Left lung (tissue), 4 donors: ENCODE measurements at regions not wholly inside any gene's neighbourhood (a gene's known extent, or its start where the extent isn't known, plus 50 kb on each side); places are given as distances from the start of the nearest gene placed in this dataset.

ENCODE experiments used
- ATAC-seq: fragments of 200-7000 bp; cut with Tn5 transposase; one replicate; pipeline ENCODE4 v1.9.1; 2020; ENCODE audit warnings: moderate library complexity
- DNase-seq, 4 donors: peaks; one replicate each; pipeline ENCODE4 v3.0.0-alpha.2; 2013 to 2020
- H3K27ac ChIP-seq, 2 donors: fragments of 200-600 bp; sonication (generic) in 1 of 2; one replicate each; pipeline versions ENCODE4 v1.5.0 to v1.8.0; 2020 to 2021
- H3K27me3 ChIP-seq, 2 donors: fragments of 200-600 bp; sonication (generic) in 1 of 2; one replicate each; pipeline versions ENCODE4 v1.5.0 to v1.8.0; 2020 to 2021
- H3K36me3 ChIP-seq, 2 donors: fragments of 200-600 bp; sonication (generic) in 1 of 2; one replicate each; pipeline versions ENCODE4 v1.5.0 to v1.8.0; 2020 to 2021
- H3K4me1 ChIP-seq, 2 donors: fragments of 200-600 bp; one replicate each; pipeline ENCODE4 v1.8.0; 2021
- H3K4me3 ChIP-seq, 2 donors: fragments of 200-600 bp; sonication (generic) in 1 of 2; one replicate each; pipeline versions ENCODE4 v1.5.0 to v1.8.0; 2020 to 2021; ENCODE audit warnings: mild to moderate bottlenecking in 1 of 2
- H3K9me3 ChIP-seq, 2 donors: fragments of 200-600 bp; sonication (generic) in 1 of 2; one replicate each; pipeline versions ENCODE4 v1.5.0 to v1.8.0; 2020 to 2021
- intact Hi-C, 2 donors: fragments of 100-400 bp; cut with DNase I; formaldehyde crosslinking; loops; one replicate each; pipeline versions ENCODE4 v1.11.2 to v1.14.2; 2022
- TF ChIP-seq, protein P1 (sequence below), 2 donors: fragments of 200-600 bp; sonication (generic) in 1 of 2; IDR thresholded peaks; one replicate each; pipeline versions ENCODE4 v1.5.0 to v1.8.0; 2021; ENCODE audit warnings: antibody characterized with exemption in 2 of 2
- donor health status: DM: no; HTN: yes; CAD: no.
- donor health status: DM: no; HTN: no; CAD: no.

DNA sequence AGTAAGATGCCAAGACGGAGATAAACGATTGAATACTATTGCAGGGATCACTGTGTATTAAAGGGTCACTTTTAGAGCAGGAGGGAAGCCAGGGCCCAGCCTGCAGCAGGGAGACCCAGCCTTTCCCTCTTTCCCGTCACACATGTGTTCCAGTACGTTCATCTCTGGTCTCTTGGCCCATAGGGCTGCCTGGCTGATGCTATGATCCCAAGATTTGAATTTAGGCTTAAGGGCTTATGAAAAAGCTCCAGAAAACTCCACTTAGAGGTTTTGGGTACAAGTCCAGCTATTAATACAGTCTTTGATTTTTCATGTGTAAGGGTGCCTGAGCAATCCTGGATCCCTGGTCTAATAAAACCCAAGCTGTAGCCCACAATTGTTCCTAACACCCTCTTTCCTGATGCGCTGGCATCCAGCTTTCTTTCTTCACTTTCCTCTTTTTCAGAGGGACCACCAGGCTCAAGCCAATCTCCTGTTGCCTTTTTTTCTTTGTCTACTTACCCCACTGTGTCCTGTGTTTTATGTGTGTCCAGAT lies 359.6 kb upstream of the USP24 start:
- TF ChIP-seq, protein P1, sequence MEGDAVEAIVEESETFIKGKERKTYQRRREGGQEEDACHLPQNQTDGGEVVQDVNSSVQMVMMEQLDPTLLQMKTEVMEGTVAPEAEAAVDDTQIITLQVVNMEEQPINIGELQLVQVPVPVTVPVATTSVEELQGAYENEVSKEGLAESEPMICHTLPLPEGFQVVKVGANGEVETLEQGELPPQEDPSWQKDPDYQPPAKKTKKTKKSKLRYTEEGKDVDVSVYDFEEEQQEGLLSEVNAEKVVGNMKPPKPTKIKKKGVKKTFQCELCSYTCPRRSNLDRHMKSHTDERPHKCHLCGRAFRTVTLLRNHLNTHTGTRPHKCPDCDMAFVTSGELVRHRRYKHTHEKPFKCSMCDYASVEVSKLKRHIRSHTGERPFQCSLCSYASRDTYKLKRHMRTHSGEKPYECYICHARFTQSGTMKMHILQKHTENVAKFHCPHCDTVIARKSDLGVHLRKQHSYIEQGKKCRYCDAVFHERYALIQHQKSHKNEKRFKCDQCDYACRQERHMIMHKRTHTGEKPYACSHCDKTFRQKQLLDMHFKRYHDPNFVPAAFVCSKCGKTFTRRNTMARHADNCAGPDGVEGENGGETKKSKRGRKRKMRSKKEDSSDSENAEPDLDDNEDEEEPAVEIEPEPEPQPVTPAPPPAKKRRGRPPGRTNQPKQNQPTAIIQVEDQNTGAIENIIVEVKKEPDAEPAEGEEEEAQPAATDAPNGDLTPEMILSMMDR (IDR thresholded peaks at IDR 0.05) = no peak
- DNase-seq = no peak

DNA sequence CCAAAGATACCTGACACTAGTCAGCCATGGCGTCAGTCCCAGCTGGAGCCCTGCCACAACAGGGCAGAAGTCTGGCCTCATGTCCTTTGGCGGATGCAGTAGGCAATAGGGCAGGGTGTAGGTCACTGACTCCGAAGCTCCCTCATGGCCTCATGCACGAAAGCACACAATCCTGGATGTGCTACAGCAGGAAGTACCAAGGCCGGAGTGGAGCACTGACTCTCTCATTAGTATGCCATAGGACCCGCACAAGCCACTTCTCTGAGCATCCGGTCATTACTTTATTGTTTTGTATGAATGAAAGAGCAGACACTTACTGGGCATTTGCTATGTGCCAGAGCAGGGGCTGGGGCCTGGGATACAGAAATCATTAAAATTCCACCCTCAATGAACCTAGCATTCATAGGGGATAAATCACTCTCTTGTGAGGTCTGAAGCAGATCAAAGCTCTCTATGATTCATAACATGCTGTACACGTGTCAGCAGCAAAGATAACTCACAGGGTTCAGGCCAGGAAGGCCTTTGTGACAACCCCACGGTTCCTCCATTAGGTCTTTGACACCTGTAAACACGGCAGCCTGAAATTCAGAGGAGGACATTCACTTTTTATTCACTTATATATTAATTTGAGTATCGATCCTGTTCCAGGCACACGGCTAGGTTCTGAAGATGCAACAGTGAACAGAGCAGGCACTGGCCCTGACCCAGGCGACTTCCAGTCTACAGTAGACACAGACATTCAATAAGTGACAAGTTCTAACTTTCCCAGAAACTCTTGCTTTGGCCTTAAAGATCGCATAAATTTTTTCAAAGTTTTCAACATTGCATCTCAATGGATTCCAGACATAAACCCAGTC lies 357.9 kb upstream of the USP24 start:
- no peaks in the 10 kb centered on the region for H3K36me3 ChIP-seq
- intact Hi-C loops = no loop called here

More for the DNA sequence above, 359.6 kb upstream of the USP24 start:
- Histone ChIP-seq H3K9me3 (no peaks in the 10 kb centered on the region), H3K27me3 (no peaks in the 10 kb centered on the region), H3K36me3 (no peaks in the 10 kb centered on the region), H3K4me3 (no peak overlapping the region), H3K4me1 (no peaks in the 10 kb centered on the region), H3K27ac (no peak overlapping the region)
- intact Hi-C loops = no loop called here
- no peak for ATAC-seq

DNA sequence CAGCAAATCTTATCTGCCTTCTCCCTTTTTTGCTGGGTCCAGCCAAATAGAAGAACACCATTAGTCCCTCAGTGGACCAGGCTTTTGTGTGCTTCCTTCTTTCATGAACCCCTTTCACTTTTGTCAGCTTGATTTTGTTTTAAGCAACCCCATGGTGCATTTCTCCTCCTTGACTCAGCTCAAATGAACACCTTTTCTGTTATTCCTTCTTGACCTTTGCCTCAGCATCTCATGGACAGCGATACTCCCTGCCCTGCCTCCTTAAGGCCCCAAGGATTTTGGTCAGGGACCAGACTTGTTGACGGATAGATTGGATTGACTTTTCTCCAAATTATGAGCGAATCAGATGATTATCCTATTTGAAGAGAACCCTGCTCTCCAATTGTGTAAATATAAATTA lies 356.6 kb upstream of the USP24 start:
- H3K36me3 ChIP-seq = no peaks in the 10 kb centered on the region
- H3K9me3 ChIP-seq = peaks cover 0 to 4% of the 10 kb centered on the region in 2 donors
- no peak for ATAC-seq
- H3K4me1 ChIP-seq = no peaks in the 10 kb centered on the region
- H3K4me3 ChIP-seq = no peak overlapping the region
- no peaks in the 10 kb centered on the region for H3K27me3 ChIP-seq
- TF ChIP-seq, protein P1 (IDR thresholded peaks at IDR 0.05) = no peak
- H3K27ac ChIP-seq = no peak overlapping the region
- intact Hi-C loops = no loop called here
- no peak for DNase-seq

More for the DNA sequence above, 357.9 kb upstream of the USP24 start:
- H3K27ac ChIP-seq = no peak overlapping the region
- no peaks in the 10 kb centered on the region for H3K4me1 ChIP-seq
- DNase-seq (no peak), ATAC-seq (no peak)
- H3K4me3 ChIP-seq = no peak overlapping the region
- H3K9me3 ChIP-seq = no peaks in the 10 kb centered on the region
- TF ChIP-seq, protein P1 (IDR thresholded peaks at IDR 0.05) = no peak
- H3K27me3 ChIP-seq = no peaks in the 10 kb centered on the region

DNA sequence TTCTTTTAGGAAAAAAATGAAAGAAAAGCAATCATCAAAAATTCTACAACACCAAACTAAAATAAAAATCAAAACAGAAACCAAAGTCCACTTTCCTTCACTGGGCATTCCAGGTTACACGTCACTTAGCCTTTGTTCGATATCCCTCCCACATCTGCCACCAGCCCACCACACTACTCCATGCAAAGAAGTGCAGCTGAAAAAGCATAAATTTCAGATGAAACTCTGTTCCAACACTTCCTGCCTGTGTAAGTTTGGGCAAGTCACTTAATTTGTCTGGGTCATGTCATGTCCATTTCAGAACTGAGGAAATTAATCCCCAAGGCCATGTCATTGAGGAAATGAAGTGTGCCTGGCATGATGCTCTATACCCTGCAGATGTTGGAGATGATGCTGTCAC lies 354.3 kb upstream of the USP24 start:
- no peaks in the 10 kb centered on the region for H3K36me3 ChIP-seq
- H3K9me3 ChIP-seq = peaks cover 0 to 4% of the 10 kb centered on the region in 2 donors
- no peak for DNase-seq
- H3K27ac ChIP-seq = no peak overlapping the region
- intact Hi-C loops = no loop called here
- no peaks in the 10 kb centered on the region for H3K27me3 ChIP-seq
- no peak for ATAC-seq
- no peaks in the 10 kb centered on the region for H3K4me1 ChIP-seq
- TF ChIP-seq, protein P1 (IDR thresholded peaks at IDR 0.05) = no peak
- no peak overlapping the region for H3K4me3 ChIP-seq

DNA sequence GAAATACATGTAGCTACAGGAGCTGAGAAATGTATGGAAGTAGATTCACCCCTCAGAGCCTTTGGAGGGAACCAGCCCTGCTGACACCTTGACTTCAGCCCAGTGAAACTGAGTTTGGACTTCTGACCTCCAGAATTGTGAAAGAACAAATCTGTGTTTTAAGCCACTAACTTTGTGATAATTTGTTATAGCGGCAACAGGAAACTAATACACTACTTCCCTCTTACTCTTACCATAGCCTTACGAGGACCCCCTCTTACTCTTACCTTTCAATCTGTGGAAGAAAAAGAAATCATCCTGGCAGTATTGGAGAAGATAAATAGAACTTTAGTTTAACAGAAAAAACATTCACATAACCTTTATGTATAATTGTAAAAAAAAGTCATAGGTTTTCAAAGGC lies 353.6 kb upstream of the USP24 start:
- ATAC-seq (no peak), DNase-seq (no peak)
- H3K36me3 ChIP-seq = no peaks in the 10 kb centered on the region
- H3K27me3 ChIP-seq = no peaks in the 10 kb centered on the region
- intact Hi-C loops = no loop called here
- no peak overlapping the region for H3K4me3 ChIP-seq
- H3K27ac ChIP-seq = no peak overlapping the region
- TF ChIP-seq, protein P1 (IDR thresholded peaks at IDR 0.05) = no peak
- H3K4me1 ChIP-seq = no peaks in the 10 kb centered on the region
- H3K9me3 ChIP-seq = peaks cover 0 to 4% of the 10 kb centered on the region in 2 donors
